Tibial nerve (tissue), 3 donors: ENCODE measurements at regions not wholly inside any gene's neighbourhood (a gene's known extent, or its start where the extent isn't known, plus 50 kb on each side); places are given as distances from the start of the nearest gene placed in this dataset.

Source experiments
- CTCF ChIP-seq, 5 experiments: fragments of 200-600 bp in 3 of 5; fragments of 450-650 bp in 2 of 5; sonication (generic) in 3 of 5; IDR thresholded peaks; one replicate each; pipeline ENCODE4 v1.5.1; 2016 to 2019; ENCODE audit warnings: antibody characterized with exemption in 5 of 5, mild to moderate bottlenecking in 3 of 5, moderate library complexity in 2 of 5
- POLR2A ChIP-seq, 2 donors: fragments of 450-650 bp; IDR thresholded peaks; one replicate each; pipeline ENCODE4 v1.6.1; 2017; ENCODE audit warnings: antibody characterized with exemption in 2 of 2, mild to moderate bottlenecking in 2 of 2, moderate library complexity in 2 of 2

GRCh38 chr21:28746166-28746565 is 246.5 kb downstream of the LTN1 start:
- TF ChIP-seq CTCF (IDR thresholded peaks at IDR 0.05) (no peak), POLR2A (IDR thresholded peaks at IDR 0.05) (no peak)
